ENCODE measurements at regions not wholly inside any gene's neighbourhood (a gene's known extent, or its start where the extent isn't known, plus 50 kb on each side); places are given as distances from the start of the nearest gene placed in this dataset.

DNA sequence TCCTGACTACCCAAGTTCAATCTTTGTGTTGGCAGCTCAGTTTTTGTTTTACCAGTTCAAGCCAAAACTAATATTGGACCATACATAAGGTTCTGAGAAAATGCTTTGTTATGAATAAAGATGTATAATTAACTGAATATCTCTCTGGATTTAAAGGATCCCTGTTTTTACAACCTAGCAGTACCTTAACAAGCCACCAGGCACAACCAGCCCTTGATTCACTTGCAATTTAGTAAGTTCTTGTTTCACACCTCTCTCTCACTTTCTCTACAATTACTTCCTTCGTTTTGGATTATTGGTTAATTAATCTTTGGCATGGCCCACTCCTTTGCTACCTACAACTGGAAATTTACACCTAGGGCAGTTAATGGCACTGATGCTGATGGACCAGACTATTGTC lies 531.9 kb downstream of the SQOR start:
- TF ChIP-seq, protein P1, sequence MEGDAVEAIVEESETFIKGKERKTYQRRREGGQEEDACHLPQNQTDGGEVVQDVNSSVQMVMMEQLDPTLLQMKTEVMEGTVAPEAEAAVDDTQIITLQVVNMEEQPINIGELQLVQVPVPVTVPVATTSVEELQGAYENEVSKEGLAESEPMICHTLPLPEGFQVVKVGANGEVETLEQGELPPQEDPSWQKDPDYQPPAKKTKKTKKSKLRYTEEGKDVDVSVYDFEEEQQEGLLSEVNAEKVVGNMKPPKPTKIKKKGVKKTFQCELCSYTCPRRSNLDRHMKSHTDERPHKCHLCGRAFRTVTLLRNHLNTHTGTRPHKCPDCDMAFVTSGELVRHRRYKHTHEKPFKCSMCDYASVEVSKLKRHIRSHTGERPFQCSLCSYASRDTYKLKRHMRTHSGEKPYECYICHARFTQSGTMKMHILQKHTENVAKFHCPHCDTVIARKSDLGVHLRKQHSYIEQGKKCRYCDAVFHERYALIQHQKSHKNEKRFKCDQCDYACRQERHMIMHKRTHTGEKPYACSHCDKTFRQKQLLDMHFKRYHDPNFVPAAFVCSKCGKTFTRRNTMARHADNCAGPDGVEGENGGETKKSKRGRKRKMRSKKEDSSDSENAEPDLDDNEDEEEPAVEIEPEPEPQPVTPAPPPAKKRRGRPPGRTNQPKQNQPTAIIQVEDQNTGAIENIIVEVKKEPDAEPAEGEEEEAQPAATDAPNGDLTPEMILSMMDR (conservative IDR thresholded peaks at IDR 0.05; ENCODE audit: low read length) = no peak
- no peak for TF ChIP-seq EZH2phosphoT487 (IDR thresholded peaks at IDR 0.05; ENCODE audit: borderline replicate concordance, low read depth, low read length)

Measured in OCI-LY7 (cell line).